GM23248 (cell line): ENCODE measurements at regions not wholly inside any gene's neighbourhood (a gene's known extent, or its start where the extent isn't known, plus 50 kb on each side); places are given as distances from the start of the nearest gene placed in this dataset.

Source experiments
- EZH2 ChIP-seq: fragments of 200-600 bp; sonication (generic); IDR thresholded peaks from 2 replicates; pipeline ENCODE4 v1.6.1; 2018; ENCODE audit warnings: antibody characterized with exemption, mild to moderate bottlenecking; ENCODE audit not compliant: insufficient read depth, poor library complexity, severe bottlenecking
- EZH2phosphoT487 ChIP-seq: fragments of 200-600 bp; sonication (generic); IDR thresholded peaks from 2 replicates; pipeline ENCODE4 v1.6.1; 2018; ENCODE audit warnings: antibody characterized with exemption, moderate library complexity, mild to moderate bottlenecking, low read depth; ENCODE audit not compliant: insufficient read depth

DNA sequence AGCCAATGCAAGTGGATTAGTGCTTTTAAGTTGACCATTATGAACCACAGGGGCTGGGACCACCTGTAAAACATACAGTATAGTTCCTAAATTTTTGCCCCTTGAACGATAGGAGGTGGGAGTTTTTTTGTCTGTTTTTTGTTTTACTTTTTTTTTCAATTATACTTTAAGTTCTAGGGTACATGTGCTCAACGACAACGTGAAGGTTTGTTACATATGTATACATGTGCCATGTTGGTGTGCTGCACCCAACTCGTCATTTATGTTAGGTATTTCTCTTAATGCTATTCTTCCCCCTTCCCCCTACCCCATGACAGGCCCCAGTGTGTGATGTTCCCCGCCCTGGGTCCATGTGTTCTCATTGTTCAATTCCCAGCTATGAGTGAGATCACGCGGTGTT lies 1797.9 kb upstream of the PIK3C3 start:
- TF ChIP-seq EZH2 = no peak
- no peak for TF ChIP-seq EZH2phosphoT487
